Jurkat, Clone E6-1 (cell line): ENCODE measurements at regions not wholly inside any gene's neighbourhood (a gene's known extent, or its start where the extent isn't known, plus 50 kb on each side); places are given as distances from the start of the nearest gene placed in this dataset.

ENCODE experiments used
- DNase-seq: peaks from one replicate; pipeline ENCODE4 v3.0.0-alpha.2; 2011; ENCODE audit warnings: low read depth, low spot score
- H3K4me3 ChIP-seq: 2 replicates; pipeline ENCODE4 v1.5.1; 2011; ENCODE audit warnings: mild to moderate bottlenecking, low read length, control low read depth, moderate library complexity

GRCh38 chr1:95558791-95559190, 324.8 kb downstream of the RWDD3 start:
- no peak for DNase-seq
- no peak overlapping the region for H3K4me3 ChIP-seq

- no peak overlapping the region for H3K4me3 ChIP-seq
- no peak for DNase-seq
Measured at GRCh38 chr1:95561346-95561745, 327.3 kb downstream of the RWDD3 start.

DNA sequence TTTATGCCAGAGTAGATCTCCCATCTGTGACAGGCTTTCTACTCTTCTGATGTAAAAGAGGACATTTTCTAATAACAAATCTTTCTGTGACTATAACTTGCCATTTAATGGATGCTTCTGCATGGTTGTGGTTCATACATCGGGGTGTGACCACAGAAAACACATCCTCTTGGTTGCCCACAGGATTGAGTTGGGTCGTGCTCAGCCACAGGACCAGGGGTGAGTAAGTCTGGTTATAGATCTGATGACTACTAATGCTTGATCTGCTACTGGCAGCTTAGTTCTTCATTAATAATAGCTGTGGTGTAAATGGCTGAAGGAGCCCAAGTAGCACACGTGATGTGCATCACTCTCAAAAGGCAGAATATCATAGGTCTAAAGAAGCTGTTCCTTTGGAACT, 328.2 kb downstream of the RWDD3 start:
- DNase-seq = no peak
- H3K4me3 ChIP-seq = no peak overlapping the region

DNA sequence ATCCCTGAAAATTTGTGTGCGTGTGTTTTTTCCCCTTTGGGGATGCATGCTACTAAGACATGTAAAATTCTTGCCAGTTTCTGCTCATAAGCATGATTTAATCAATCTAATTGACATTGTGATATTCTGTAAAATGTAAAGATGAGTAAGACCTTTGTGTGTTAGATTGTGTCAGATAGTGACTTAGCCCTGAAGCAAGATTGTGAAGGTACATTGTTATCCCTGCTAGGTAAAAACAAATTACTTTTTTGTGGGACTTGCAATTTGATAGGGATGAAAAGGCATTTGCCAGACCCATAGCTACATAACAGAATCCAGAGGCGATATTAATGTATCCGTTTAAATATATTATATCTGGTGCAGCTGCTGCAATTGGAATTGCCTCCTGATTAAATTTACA, 338.0 kb downstream of the RWDD3 start:
- no peak for DNase-seq
- H3K4me3 ChIP-seq = no peak overlapping the region

GRCh38 chr1:95572962-95573361, 339.0 kb downstream of the RWDD3 start:
- no peak for DNase-seq
- no peak overlapping the region for H3K4me3 ChIP-seq

- no peak for DNase-seq
- H3K4me3 ChIP-seq = no peak overlapping the region
Measured at GRCh38 chr1:95575291-95575690, 341.3 kb downstream of the RWDD3 start.

- DNase-seq = no peak
- no peak overlapping the region for H3K4me3 ChIP-seq
Measured at GRCh38 chr1:95578462-95578861, 344.5 kb downstream of the RWDD3 start.

GRCh38 chr1:95582191-95582590, 348.2 kb downstream of the RWDD3 start:
- DNase-seq = no peak

DNA sequence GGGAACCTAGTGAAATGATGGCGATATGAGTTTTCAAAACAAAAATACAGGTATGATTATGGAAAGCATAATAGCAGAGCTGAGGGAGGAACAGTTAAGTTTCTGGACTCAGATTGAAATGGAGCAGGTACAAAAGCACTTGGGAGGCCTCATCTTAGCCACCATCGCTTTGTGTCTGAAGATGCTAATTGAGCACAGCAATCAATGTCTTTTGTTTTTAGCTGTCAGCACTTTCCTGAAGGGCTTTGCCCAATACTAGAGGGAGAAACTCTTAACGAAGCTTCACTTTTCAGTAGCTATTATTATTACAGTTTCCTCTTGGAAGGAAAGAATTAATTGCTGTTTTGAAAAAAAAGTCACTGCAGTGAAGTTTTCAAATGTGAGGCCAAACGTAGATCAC, 348.7 kb downstream of the RWDD3 start:
- no peak for DNase-seq
- H3K4me3 ChIP-seq = no peak overlapping the region

More at GRCh38 chr1:95582191-95582590, 348.2 kb downstream of the RWDD3 start:
- no peak overlapping the region for H3K4me3 ChIP-seq

GRCh38 chr1:95583661-95584210, 349.7 kb downstream of the RWDD3 start:
- DNase-seq = no peak
- H3K4me3 ChIP-seq = no peak overlapping the region

GRCh38 chr1:95584315-95584714, 350.3 kb downstream of the RWDD3 start:
- no peak overlapping the region for H3K4me3 ChIP-seq
- DNase-seq = no peak

DNA sequence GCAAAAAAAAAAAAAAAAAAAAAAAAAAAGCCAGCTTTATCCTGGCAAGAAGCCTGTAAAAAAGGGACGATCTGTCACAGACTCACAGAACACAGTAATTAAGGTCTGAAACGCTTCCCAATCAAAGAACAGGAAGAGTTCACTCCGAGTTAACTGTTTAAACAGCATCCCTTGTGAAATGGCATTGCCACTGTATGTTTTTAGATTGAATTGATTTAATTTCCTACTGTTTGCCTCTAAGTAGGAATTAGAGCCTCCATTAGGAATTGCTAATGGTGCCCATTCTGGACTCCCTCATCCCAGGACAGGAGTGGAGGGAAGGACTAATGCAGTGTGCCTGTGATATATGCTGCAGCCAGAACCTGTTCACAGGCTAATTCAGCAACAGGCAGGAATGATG, 370.8 kb downstream of the RWDD3 start:
- no peak overlapping the region for H3K4me3 ChIP-seq
- no peak for DNase-seq

DNA sequence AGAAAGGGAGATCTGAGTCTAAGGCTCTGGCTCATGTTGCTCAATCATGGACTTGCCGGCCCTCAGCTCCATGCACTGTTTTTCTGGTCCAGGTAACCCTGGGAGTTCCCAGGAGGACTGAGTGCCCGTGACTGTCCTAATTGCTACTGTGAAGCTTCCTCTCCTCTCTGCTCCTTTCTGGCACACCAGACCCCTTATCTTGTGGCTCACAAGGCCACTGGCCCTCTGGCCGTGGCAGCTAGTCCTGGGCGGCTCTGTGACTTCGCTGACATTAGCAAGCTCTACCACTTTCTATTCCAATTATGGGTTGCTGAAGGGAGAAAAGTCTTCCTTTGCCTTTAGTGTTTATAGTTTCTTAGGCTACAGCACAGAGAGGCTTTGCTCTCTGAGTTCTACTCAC, 380.2 kb downstream of the RWDD3 start:
- no peak overlapping the region for H3K4me3 ChIP-seq
- DNase-seq = no peak

DNA sequence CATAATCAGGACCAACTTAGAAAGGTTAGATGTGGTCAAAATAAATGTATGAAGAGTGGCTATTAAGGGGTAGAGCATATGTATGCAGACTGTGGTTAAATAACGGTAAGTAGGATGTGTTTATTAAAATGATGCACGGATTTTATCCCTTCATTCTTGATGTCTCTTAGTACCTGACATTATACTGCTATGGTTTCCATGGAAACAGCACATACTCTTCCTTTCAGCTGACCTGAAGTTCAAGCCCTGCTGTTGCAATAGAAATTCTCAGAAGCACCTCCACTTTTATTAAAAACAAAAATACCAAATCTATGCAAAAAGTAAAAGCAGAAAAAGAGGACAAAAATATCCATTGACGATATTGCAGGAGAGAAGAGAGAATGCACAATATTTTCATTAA, 381.4 kb downstream of the RWDD3 start:
- H3K4me3 ChIP-seq = no peak overlapping the region
- DNase-seq = no peak

GRCh38 chr1:95620076-95620475, 386.1 kb downstream of the RWDD3 start:
- DNase-seq = no peak
- no peak overlapping the region for H3K4me3 ChIP-seq

GRCh38 chr1:95622609-95623008, 388.6 kb downstream of the RWDD3 start:
- DNase-seq = no peak
- H3K4me3 ChIP-seq = no peak overlapping the region

- no peak overlapping the region for H3K4me3 ChIP-seq
- DNase-seq = no peak
Measured at GRCh38 chr1:95625224-95625623, 391.2 kb downstream of the RWDD3 start.

DNA sequence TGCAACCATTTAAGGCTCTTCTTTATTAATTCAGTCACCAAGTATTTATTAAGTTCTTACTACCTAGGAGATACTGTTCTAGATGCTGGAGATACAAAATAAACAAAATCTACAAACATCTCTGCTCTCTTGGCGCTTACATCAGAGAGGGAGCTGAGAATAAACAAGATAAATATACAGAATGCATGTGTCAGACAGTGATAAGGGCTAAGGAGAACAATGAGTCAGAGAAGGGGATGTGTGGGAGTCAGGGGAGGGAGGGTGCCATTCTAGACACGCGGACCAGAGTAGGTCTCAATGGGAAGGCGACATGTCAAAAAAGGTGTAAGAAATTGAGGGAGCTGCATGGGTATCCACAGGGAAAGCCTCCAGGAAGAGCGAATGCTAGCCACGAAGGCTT, 393.2 kb downstream of the RWDD3 start:
- DNase-seq = no peak
- no peak overlapping the region for H3K4me3 ChIP-seq

DNA sequence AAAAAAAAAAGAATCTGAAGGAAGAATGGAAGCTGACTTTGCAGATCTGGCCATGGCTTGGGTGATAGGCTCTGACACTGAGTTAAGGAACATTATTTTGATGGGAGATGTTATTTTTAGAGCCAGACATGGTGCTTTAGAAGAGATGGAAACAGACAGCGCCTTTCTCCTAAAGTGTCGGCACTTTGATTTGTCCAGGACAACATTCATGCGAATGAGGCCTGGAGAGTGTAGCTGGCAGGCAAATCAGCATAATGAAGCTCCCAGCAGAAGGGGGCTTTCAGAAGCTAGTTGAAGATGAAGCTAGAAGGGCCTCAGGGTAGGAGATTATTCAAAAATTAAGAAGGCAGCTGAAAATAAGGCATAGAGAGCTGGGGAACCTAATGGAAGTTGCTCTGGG, 397.7 kb downstream of the RWDD3 start:
- no peak overlapping the region for H3K4me3 ChIP-seq
- DNase-seq = no peak

DNA sequence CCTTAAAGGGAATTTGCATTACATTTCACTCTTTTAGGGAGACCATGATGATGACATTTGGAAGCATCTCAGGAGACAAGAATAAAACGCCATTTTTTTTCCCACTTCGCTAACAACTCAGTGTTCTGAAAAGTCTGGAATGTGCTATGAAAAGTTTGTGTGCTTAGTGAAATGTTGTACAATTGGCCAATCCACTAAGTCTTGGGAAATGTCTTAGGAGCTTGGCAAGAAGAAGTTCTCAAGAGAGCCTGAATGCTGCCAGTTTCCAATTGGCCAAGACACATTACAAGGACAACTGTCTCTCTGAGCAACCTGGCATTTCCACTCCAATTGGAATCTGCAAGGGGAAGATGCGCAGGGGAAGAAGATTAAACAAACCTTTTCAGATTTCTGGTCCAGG, 401.8 kb downstream of the RWDD3 start:
- H3K4me3 ChIP-seq = no peak overlapping the region
- no peak for DNase-seq

DNA sequence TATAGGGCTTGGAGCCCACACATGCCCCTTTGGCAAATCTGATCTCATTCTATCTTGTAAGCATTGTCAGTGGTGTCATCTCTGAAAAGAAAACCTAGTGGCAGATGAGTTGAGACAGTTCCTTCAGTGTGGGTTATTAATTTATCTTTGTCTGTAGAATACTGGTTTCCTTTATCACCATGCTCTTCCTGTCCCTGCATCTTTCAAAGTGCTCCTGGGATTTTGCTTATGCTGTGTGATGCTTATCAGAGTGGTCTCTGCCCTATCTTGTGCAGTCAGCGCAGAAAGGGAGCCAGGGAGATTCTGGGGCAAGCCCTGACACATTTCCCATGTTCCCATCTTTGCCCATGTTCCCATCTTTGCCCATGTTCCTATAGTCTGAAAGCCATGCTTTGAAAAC, 402.9 kb downstream of the RWDD3 start:
- no peak for DNase-seq
- no peak overlapping the region for H3K4me3 ChIP-seq

DNA sequence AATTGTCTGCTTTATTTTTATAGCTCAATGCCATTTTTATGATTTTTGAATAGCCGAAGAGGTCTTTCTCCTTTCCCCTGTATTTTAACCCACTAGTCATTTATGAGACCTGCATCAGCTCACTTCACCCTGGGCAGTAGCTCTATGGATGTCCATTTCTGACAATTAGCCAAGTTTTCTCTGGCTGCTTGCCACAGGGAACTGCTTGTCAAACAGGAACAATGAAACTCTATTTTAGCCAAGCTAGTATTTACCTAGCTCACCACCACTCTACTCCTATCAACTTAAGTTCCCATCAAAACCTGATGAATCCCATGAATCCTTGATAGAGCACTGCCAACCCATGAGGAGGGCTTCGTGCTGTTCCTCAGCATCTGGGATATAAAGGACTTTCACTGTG, 406.7 kb downstream of the RWDD3 start:
- DNase-seq = no peak

More for the DNA sequence above, 406.7 kb downstream of the RWDD3 start:
- no peak overlapping the region for H3K4me3 ChIP-seq
